Prostate gland (tissue), 2 donors: ENCODE measurements at regions not wholly inside any gene's neighbourhood (a gene's known extent, or its start where the extent isn't known, plus 50 kb on each side); places are given as distances from the start of the nearest gene placed in this dataset.

Source experiments
- CTCF ChIP-seq, 4 experiments: fragments of 200-600 bp in 2 of 4; fragments of 450-650 bp in 2 of 4; sonication (generic) in 2 of 4; IDR thresholded peaks; 1 replicate in 3 of 4; 2 replicates in 1 of 4; pipeline ENCODE4 v1.5.1; 2016 to 2019; ENCODE audit warnings: antibody characterized with exemption in 4 of 4, mild to moderate bottlenecking in 2 of 4, moderate library complexity in 2 of 4
- POLR2AphosphoS5 ChIP-seq: sonication (generic); formaldehyde crosslinking; IDR thresholded peaks from one replicate; pipeline ENCODE4 v1.6.1; 2017; ENCODE audit warnings: antibody characterized with exemption

GRCh38 chr6:138031850-138032249 is 75.4 kb downstream of the PERP start:
- TF ChIP-seq CTCF (IDR thresholded peaks at IDR 0.05), result no peak
- no peak for TF ChIP-seq POLR2AphosphoS5
